ENCODE measurements at regions not wholly inside any gene's neighbourhood (a gene's known extent, or its start where the extent isn't known, plus 50 kb on each side); places are given as distances from the start of the nearest gene placed in this dataset.

DNA sequence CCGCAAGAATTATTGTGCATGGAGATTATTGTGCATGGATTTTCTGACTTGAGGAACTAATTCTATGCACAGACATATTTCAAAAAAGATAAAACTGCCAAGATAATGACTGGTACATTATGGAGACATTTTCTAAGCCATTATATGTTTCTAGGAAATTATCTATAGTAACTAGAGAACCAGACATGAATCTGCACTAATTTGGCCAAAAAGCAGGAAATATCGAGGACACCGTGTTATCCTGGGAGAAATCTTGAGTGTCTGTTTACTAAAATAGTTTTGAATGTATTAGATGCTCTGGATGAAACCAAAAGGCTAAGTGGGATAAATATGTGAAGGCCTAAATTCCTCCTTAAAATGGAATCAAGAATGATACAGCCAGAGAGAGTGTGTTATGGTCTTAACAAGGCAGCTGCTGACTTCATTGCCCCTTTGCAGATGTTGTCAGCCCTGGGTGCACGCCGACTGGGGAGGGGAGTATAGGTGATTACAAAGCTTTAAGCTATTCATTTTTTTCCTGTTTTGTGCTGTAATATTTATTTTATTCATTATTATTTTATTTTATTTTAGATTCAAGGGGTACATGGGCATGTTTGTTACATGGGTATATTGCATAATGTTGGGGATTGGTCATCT lies 226.7 kb downstream of the UTP18 start:
- TF ChIP-seq, protein P1, sequence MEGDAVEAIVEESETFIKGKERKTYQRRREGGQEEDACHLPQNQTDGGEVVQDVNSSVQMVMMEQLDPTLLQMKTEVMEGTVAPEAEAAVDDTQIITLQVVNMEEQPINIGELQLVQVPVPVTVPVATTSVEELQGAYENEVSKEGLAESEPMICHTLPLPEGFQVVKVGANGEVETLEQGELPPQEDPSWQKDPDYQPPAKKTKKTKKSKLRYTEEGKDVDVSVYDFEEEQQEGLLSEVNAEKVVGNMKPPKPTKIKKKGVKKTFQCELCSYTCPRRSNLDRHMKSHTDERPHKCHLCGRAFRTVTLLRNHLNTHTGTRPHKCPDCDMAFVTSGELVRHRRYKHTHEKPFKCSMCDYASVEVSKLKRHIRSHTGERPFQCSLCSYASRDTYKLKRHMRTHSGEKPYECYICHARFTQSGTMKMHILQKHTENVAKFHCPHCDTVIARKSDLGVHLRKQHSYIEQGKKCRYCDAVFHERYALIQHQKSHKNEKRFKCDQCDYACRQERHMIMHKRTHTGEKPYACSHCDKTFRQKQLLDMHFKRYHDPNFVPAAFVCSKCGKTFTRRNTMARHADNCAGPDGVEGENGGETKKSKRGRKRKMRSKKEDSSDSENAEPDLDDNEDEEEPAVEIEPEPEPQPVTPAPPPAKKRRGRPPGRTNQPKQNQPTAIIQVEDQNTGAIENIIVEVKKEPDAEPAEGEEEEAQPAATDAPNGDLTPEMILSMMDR (IDR thresholded peaks at IDR 0.05): no peak
- no peak for TF ChIP-seq POLR2A (IDR thresholded peaks at IDR 0.05)
- H3K4me1 ChIP-seq: no peaks in the 10 kb centered on the region
- no peaks in the 10 kb centered on the region for H3K36me3 ChIP-seq
- DNase-seq: no peak
- H3K4me3 ChIP-seq (replicated peaks in 1 of 3): no peak overlapping the region
- intact Hi-C loops (cut with DNase I): no loop called here
- no peak overlapping the region for H3K27ac ChIP-seq
- H3K9me3 ChIP-seq: no peaks in the 10 kb centered on the region
- WGBS, 2 donors: 86 to 92% methylated on average over 5 of the region's 5 CpGs
- no peaks in the 10 kb centered on the region for H3K27me3 ChIP-seq

DNA sequence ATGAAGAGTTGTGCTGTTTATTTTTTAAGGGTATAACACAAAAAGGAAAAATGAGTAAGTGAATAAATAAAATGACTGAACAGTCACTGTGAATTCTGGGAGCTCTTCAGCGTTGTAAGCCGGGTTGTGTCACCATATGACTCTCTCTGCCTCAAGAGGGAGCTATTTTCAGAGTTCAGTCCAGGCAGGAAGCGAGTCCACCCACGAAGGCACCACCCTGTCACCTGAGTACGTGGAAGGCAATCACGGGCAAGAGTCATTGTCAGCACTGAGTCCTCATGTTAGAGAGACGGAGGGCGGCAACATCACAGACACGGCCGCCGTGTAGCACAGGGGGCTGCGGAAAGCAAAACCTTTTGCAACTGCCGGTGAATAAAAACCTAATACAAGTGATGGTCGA lies 227.6 kb downstream of the UTP18 start:
- no peak for TF ChIP-seq POLR2A (IDR thresholded peaks at IDR 0.05)
- TF ChIP-seq, protein P1 (IDR thresholded peaks at IDR 0.05): peak in 1 of 6 experiments; percentile 6
- no peaks in the 10 kb centered on the region for H3K27me3 ChIP-seq
- DNase-seq: peak; percentile 1 to 6
- no peaks in the 10 kb centered on the region for H3K9me3 ChIP-seq
- no peaks in the 10 kb centered on the region for H3K36me3 ChIP-seq
- H3K27ac ChIP-seq: no peak overlapping the region
- H3K4me3 ChIP-seq (replicated peaks in 1 of 3): no peak overlapping the region
- H3K4me1 ChIP-seq: no peaks in the 10 kb centered on the region
- WGBS, 2 donors: 52 to 59% methylated on average over 14 of the region's 14 CpGs
- intact Hi-C loops (cut with DNase I): no loop called here

DNA sequence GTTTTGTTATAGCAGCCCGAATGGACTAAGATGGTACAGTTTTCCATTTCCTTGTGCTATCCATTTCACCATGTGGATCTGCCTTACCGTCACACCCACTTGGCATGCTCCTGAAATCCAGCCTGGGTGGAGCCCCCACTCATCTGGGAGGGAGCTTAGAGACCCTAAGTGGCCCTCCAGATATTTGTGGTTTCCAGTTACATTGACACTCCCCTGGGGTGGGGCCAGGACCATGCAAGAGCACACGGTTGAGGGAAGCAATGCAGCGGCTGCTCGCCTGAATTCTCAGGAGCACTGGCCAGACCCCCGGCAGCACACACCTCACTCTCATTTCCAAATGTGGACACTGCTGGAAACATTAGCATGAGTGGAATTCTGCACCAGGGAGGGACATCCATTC lies 231.1 kb downstream of the UTP18 start:
- intact Hi-C loops (cut with DNase I): no loop called here
- TF ChIP-seq, protein P1 (IDR thresholded peaks at IDR 0.05): no peak
- TF ChIP-seq POLR2A (IDR thresholded peaks at IDR 0.05): no peak
- no peak overlapping the region for H3K27ac ChIP-seq
- H3K27me3 ChIP-seq: no peaks in the 10 kb centered on the region
- no peaks in the 10 kb centered on the region for H3K9me3 ChIP-seq
- WGBS, 2 donors: 63 to 80% methylated on average over 5 to 6 of the region's 6 CpGs
- H3K36me3 ChIP-seq: no peaks in the 10 kb centered on the region
- no peak for DNase-seq
- no peaks in the 10 kb centered on the region for H3K4me1 ChIP-seq
- no peak overlapping the region for H3K4me3 ChIP-seq (replicated peaks in 1 of 3)

DNA sequence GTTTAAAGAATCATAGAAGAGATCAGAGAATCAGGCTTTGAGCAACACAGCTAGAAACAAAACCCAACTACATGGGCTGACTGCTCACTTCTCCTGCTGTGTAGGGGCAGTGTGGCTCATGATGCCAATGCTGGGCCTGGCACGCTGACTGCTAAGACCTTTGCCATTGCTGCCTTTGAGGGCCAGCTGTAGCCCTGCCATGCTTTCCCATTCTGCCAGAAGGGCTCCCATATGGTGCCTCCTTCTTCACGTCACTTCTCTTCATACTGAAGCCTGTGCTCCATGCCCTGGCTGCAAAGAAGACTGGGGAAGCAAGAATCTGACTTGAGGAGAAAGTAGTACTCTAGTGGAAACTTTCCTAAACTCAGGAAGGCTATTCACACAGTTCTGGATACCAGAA lies 232.9 kb downstream of the UTP18 start:
- TF ChIP-seq POLR2A (IDR thresholded peaks at IDR 0.05): no peak
- TF ChIP-seq, protein P1 (IDR thresholded peaks at IDR 0.05): no peak
- 85 to 96% methylated on average over 2 of the region's 2 CpGs for WGBS, 2 donors
- Histone ChIP-seq H3K27ac (no peak overlapping the region), H3K9me3 (no peaks in the 10 kb centered on the region), H3K4me1 (no peaks in the 10 kb centered on the region), H3K27me3 (no peaks in the 10 kb centered on the region), H3K4me3 (replicated peaks in 1 of 3) (no peak overlapping the region), H3K36me3 (no peaks in the 10 kb centered on the region)
- DNase-seq: no peak
- intact Hi-C loops (cut with DNase I): no loop called here

DNA sequence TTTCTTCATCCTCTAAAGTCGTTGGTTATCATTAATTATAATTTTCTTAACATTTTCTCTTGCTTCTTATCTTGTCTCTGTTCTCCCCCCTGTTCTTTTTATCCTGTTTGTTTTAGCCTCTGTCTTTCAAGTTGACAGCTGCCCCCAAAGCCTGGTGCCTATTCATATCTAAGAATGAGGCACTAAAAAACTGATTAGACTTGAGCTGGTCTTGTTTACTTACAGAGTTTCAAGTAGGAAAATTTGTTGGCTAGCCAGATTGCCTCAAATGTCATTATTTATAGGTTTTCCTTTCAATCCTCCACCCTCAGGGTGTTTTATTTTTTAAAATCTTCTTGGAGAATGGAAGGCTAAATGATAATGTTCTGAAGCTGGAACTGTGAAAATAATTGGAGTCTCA lies 236.0 kb downstream of the UTP18 start:
- Histone ChIP-seq H3K36me3 (no peaks in the 10 kb centered on the region), H3K9me3 (no peaks in the 10 kb centered on the region), H3K4me1 (no peaks in the 10 kb centered on the region), H3K27ac (no peak overlapping the region), H3K4me3 (replicated peaks in 1 of 3) (no peak overlapping the region), H3K27me3 (no peaks in the 10 kb centered on the region)
- TF ChIP-seq, protein P1 (IDR thresholded peaks at IDR 0.05): no peak
- TF ChIP-seq POLR2A (IDR thresholded peaks at IDR 0.05): no peak
- intact Hi-C loops (cut with DNase I): no loop called here
- no peak for DNase-seq
- 46 to 67% methylated on average over 1 of the region's 1 CpG for WGBS, 2 donors

Measured in thyroid gland (tissue), 4 donors.